GM12874 (cell line): ENCODE measurements at regions not wholly inside any gene's neighbourhood (a gene's known extent, or its start where the extent isn't known, plus 50 kb on each side); places are given as distances from the start of the nearest gene placed in this dataset.

Experiments
- CTCF ChIP-seq: IDR thresholded peaks from 2 replicates; pipeline ENCODE4 v1.5.1; 2011; ENCODE audit warnings: low read depth, mild to moderate bottlenecking, control low read depth, low read length, moderate library complexity; ENCODE audit not compliant: insufficient read depth

- no peak for TF ChIP-seq CTCF
Measured at GRCh38 chr2:239533569-239534316, 132.9 kb upstream of the HDAC4 start.

- no peak for TF ChIP-seq CTCF
Measured at GRCh38 chr2:239532859-239533258, 132.0 kb upstream of the HDAC4 start.

DNA sequence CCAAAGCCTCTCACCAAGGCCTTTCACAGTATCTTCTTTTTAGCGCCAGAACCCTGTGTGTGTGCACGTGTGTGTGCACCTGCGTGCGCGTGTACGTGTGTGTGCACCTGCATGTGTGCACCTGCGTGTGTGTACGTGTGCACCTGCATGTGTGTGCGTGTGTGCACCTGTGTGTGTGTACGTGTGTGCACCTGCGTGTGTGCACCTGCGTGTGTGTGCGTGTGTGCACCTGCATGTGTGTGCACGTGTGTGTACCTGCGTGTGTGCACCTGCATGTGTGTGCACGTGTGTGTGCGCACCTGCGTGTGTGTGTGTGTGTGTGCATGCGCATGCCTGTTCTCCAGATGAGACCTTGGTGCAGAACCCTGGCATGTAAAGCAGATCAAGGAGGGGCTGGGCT lies 131.4 kb upstream of the HDAC4 start:
- TF ChIP-seq CTCF = no peak

DNA sequence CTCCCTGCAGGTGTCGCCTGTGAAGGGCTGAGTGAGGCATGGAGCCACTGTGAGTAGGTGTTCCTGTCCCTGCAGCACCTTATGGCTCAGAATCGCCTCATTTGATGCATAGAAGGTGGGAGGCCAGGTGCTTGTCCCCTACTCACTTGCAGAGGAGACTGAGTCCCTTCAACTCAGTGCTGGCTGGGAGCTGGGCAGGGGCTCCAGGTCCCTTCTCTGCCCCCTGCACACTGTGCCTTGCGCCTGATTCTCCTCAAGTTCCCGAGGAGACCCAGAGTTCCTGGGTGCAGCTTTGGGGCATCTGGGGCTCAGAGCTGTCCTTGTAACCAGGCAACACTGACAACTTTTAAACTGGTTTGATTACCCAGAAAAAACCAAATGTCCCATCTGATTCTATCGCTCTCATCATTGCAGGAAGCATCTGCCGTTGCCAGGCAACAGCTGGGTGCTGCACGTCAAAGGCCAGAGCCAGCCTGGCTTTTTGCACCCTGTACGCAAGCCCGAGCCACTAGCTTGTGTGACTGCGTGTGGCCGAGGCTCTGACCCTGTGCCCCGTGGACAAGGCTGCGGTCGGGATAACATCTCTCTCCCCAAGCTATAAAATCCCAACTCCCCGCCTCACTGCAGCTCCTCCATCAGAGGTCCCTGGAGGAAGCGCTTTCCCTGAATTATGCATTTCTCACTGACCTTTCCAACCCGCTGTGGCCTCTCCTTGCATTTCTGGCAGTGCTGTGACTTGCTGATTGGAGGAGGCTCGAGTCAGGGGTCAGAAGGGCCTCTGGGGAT lies 130.8 kb upstream of the HDAC4 start:
- TF ChIP-seq CTCF = no peak

DNA sequence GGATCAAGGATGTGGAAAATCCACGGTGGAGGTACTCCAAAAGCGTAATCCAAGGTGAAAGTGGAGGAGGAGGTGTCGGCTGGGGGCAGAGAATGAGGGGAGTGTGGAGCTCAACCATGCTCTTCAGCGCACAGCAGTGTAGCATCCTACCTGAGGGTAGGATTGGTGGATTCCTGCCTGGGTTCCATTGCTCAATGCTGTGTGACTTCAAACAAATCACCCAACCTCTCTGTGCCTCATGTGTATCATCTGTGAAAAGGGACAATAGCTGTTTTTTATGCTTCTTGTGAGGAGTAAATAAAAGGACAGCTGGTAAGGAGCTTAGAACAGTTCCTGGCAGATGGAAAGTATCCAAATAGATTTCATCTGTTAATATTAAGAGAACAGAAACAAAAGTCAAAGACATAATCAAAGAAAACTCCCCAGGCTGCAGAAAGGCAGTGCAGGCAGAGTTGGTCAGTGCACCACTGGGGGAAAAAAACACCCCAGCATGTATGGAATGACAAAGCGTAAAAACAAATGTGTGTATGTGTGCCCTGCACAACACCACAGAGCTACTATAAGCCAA lies 130.0 kb upstream of the HDAC4 start:
- TF ChIP-seq CTCF = no peak

DNA sequence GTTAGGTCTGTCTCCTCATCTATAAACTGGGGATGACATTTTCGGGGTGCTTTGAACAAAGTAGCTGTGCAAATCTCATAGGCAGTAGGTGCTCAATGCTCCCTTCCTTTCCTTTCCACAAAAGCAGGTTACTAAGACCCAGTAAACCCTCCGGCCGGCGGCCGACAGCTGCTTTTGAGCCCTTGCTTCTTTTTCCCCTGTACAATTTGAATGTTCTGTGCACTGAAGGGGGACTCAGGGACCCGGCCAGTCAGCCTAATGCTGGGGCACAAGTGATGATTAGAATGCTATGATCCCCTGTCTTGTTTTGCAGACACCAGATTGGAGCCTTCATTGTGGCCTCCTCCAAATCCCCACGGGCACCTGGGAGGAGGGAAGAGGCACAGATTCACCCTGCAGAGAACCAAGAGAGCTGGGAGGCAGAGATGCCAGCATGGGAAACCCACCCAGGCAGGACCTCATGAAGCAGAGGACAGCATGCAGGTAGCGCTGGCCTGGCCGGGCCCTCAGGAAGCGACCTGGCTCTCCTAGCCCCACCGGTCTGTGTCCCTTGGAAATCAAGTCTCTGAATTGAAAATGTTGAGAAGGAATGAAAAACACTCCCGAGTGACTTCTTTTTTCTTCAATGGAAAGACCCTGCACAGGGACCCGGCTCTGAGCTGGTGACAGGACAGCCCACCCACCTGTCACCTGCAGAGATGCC lies 128.6 kb upstream of the HDAC4 start:
- no peak for TF ChIP-seq CTCF

DNA sequence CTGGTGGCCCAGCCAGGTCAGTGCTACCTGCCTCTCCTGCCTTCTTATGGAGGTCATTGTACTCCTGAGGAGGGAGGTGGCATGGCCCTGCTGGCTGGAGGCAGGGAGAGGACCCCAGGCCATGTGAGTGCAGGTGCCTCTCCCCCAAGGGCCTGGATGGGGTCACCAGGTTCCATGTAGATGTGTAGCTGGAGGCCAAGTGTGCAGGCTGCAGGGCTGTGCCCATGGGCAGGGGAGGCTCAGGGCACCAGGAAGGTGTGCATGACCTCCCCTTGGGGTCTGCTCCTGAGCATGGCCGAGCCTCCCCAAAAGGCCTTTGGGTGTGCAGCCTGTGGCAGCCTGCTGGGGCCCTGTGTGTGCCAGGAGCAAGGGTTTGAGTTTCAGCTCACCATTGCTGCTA lies 128.1 kb upstream of the HDAC4 start:
- no peak for TF ChIP-seq CTCF
